SKM-1 treated with dmso at 0.1 percent for 144 hours (cell line): ENCODE measurements at regions not wholly inside any gene's neighbourhood (a gene's known extent, or its start where the extent isn't known, plus 50 kb on each side); places are given as distances from the start of the nearest gene placed in this dataset.

Source experiments
- DNase-seq: peaks from one replicate; lab custom pipeline; 2025; ENCODE audit not compliant: unreplicated experiment; lab: John Stamatoyannopoulos, UW

- no peak for DNase-seq
Observed at GRCh38 chr1:230517326-230517725, 91.2 kb upstream of the PGBD5 start.

- DNase-seq, result no peak
Observed at GRCh38 chr1:230516889-230517288, 90.8 kb upstream of the PGBD5 start.

GRCh38 chr1:230515451-230516145, 89.5 kb upstream of the PGBD5 start:
- no peak for DNase-seq

- DNase-seq, result no peak
Observed at GRCh38 chr1:230510496-230510895, 84.4 kb upstream of the PGBD5 start.

- peak; percentile 42 for DNase-seq
Observed at GRCh38 chr1:230509281-230509977, 83.3 kb upstream of the PGBD5 start.

- DNase-seq, result no peak
Observed at GRCh38 chr1:230507666-230508402, 81.7 kb upstream of the PGBD5 start.

- DNase-seq, result no peak
Observed at GRCh38 chr1:230507236-230507635, 81.1 kb upstream of the PGBD5 start.

- no peak for DNase-seq
Observed at GRCh38 chr1:230506451-230506850, 80.3 kb upstream of the PGBD5 start.

- no peak for DNase-seq
Observed at GRCh38 chr1:230504310-230504709, 78.2 kb upstream of the PGBD5 start.

GRCh38 chr1:230503726-230504125, 77.6 kb upstream of the PGBD5 start:
- DNase-seq, result no peak

- DNase-seq, result no peak
Observed at GRCh38 chr1:230502996-230503395, 76.9 kb upstream of the PGBD5 start.

GRCh38 chr1:230502306-230502705, 76.2 kb upstream of the PGBD5 start:
- DNase-seq, result no peak

- no peak for DNase-seq
Observed at GRCh38 chr1:230501849-230502248, 75.7 kb upstream of the PGBD5 start.

GRCh38 chr1:230501242-230501641, 75.1 kb upstream of the PGBD5 start:
- DNase-seq, result no peak

- DNase-seq, result no peak
Observed at GRCh38 chr1:230500063-230500462, 73.9 kb upstream of the PGBD5 start.

GRCh38 chr1:230499496-230499895, 73.4 kb upstream of the PGBD5 start:
- DNase-seq, result no peak

- no peak for DNase-seq
Observed at GRCh38 chr1:230498704-230499103, 72.6 kb upstream of the PGBD5 start.

- no peak for DNase-seq
Observed at GRCh38 chr1:230496451-230496850, 70.3 kb upstream of the PGBD5 start.

- DNase-seq, result no peak
Observed at GRCh38 chr1:230495891-230496385, 69.8 kb upstream of the PGBD5 start.

GRCh38 chr1:230495076-230495475, 68.9 kb upstream of the PGBD5 start:
- no peak for DNase-seq

- no peak for DNase-seq
Observed at GRCh38 chr1:230494514-230494913, 68.4 kb upstream of the PGBD5 start.

- no peak for DNase-seq
Observed at GRCh38 chr1:230494026-230494425, 67.9 kb upstream of the PGBD5 start.
